Large intestine (tissue), 3 donors: ENCODE measurements at regions not wholly inside any gene's neighbourhood (a gene's known extent, or its start where the extent isn't known, plus 50 kb on each side); places are given as distances from the start of the nearest gene placed in this dataset.

Experiments
- DNase-seq, 2 donors: peaks; one replicate each; pipeline versions ENCODE4 v3.0.0 to v3.0.0-alpha.2; 2013
- H3K27ac ChIP-seq: one replicate; pipeline ENCODE4 v1.5.1; 2013; ENCODE audit warnings: low read length
- H3K27me3 ChIP-seq: 2 replicates; pipeline ENCODE4 v1.6.1; 2013; ENCODE audit warnings: low read length; ENCODE audit not compliant: control insufficient read depth, insufficient read depth
- H3K36me3 ChIP-seq: 2 replicates; pipeline ENCODE4 v1.6.1; 2013; ENCODE audit warnings: low read length; ENCODE audit not compliant: control insufficient read depth, insufficient read depth
- H3K4me1 ChIP-seq: one replicate; pipeline ENCODE4 v1.6.1; 2013; ENCODE audit warnings: low read length; ENCODE audit not compliant: control insufficient read depth, insufficient read depth
- H3K4me3 ChIP-seq: one replicate; pipeline ENCODE4 v1.5.1; 2013; ENCODE audit warnings: low read length
- H3K9me3 ChIP-seq: one replicate; pipeline ENCODE4 v1.6.1; 2013; ENCODE audit warnings: mild to moderate bottlenecking, low read depth, low read length, moderate library complexity; ENCODE audit not compliant: control insufficient read depth
- WGBS: methylation state at CpG from one replicate; pipeline ENCODE4 v1.1.5; 2013; ENCODE audit warnings: low lambda C conversion rate; ENCODE audit not compliant: insufficient coverage; 5-methylcytosine and 5-hydroxymethylcytosine counted together

- 0% methylated on average over 1 of the region's 3 CpGs for WGBS
- Histone ChIP-seq H3K27me3 (no peaks in the 10 kb centered on the region), H3K27ac (peak overlapping the region; percentile 63), H3K9me3 (peaks cover 3% of the 10 kb centered on the region), H3K36me3 (no peaks in the 10 kb centered on the region), H3K4me3 (no peak overlapping the region), H3K4me1 (peaks cover 26% of the 10 kb centered on the region)
- DNase-seq = peak in 1 of 2 donors; percentile 30
Measured at GRCh38 chr2:121976926-121977325, 221.5 kb downstream of the TSN start.

- Histone ChIP-seq H3K4me1 (peaks cover 26% of the 10 kb centered on the region), H3K27me3 (no peaks in the 10 kb centered on the region), H3K27ac (no peak overlapping the region), H3K4me3 (no peak overlapping the region), H3K9me3 (peaks cover 3% of the 10 kb centered on the region), H3K36me3 (no peaks in the 10 kb centered on the region)
- DNase-seq = no peak
- no CpG with 5 or more reads among the region's 3 CpGs for WGBS
Measured at GRCh38 chr2:121977326-121977725, 221.9 kb downstream of the TSN start.

- H3K9me3 ChIP-seq = no peaks in the 10 kb centered on the region
- no CpG with 5 or more reads among the region's 3 CpGs for whole genome bisulfite sequencing
Measured at GRCh38 chr2:121992700-121993099, 237.2 kb downstream of the TSN start.

GRCh38 chr2:121993682-121994081, 238.2 kb downstream of the TSN start:
- Histone ChIP-seq H3K36me3 (no peaks in the 10 kb centered on the region), H3K27me3 (no peaks in the 10 kb centered on the region), H3K27ac (no peak overlapping the region), H3K4me3 (no peak overlapping the region), H3K9me3 (no peaks in the 10 kb centered on the region), H3K4me1 (no peaks in the 10 kb centered on the region)
- WGBS = 100% methylated on average over 1 of the region's 5 CpGs
- DNase-seq = no peak

More at GRCh38 chr2:121992700-121993099, 237.2 kb downstream of the TSN start:
- Histone ChIP-seq H3K36me3 (no peaks in the 10 kb centered on the region), H3K4me3 (no peak overlapping the region), H3K4me1 (no peaks in the 10 kb centered on the region), H3K27me3 (no peaks in the 10 kb centered on the region), H3K27ac (no peak overlapping the region)
- no peak for DNase-seq

- Histone ChIP-seq H3K4me3 (no peak overlapping the region), H3K36me3 (no peaks in the 10 kb centered on the region), H3K27me3 (no peaks in the 10 kb centered on the region), H3K4me1 (no peaks in the 10 kb centered on the region), H3K9me3 (no peaks in the 10 kb centered on the region), H3K27ac (no peak overlapping the region)
- 100% methylated on average over 1 of the region's 3 CpGs for WGBS
- no peak for DNase-seq
Measured at GRCh38 chr2:121994238-121995206, 239.1 kb downstream of the TSN start.

GRCh38 chr2:121998751-121999150, 243.3 kb downstream of the TSN start:
- no peak for DNase-seq
- WGBS = no CpG with 5 or more reads among the region's 4 CpGs
- no peak overlapping the region for H3K4me3 ChIP-seq
- peaks cover 2% of the 10 kb centered on the region for H3K9me3 ChIP-seq
- H3K36me3 ChIP-seq = no peaks in the 10 kb centered on the region
- no peaks in the 10 kb centered on the region for H3K27me3 ChIP-seq
- H3K4me1 ChIP-seq = no peaks in the 10 kb centered on the region
- no peak overlapping the region for H3K27ac ChIP-seq

GRCh38 chr2:121999264-121999663, 243.8 kb downstream of the TSN start:
- no peak overlapping the region for H3K27ac ChIP-seq
- H3K9me3 ChIP-seq = peaks cover 2% of the 10 kb centered on the region
- H3K27me3 ChIP-seq = no peaks in the 10 kb centered on the region
- H3K4me3 ChIP-seq = no peak overlapping the region
- H3K4me1 ChIP-seq = no peaks in the 10 kb centered on the region
- WGBS = no CpG with 5 or more reads among the region's 6 CpGs
- peak in 1 of 2 donors; percentile 35 for DNase-seq
- H3K36me3 ChIP-seq = no peaks in the 10 kb centered on the region

GRCh38 chr2:122000556-122001340, 245.3 kb downstream of the TSN start:
- H3K27ac ChIP-seq = no peak overlapping the region
- WGBS = no CpG with 5 or more reads among the region's 21 CpGs
- peaks cover 2% of the 10 kb centered on the region for H3K9me3 ChIP-seq
- H3K4me1 ChIP-seq = no peaks in the 10 kb centered on the region
- DNase-seq = no peak
- no peak overlapping the region for H3K4me3 ChIP-seq
- no peaks in the 10 kb centered on the region for H3K36me3 ChIP-seq
- no peaks in the 10 kb centered on the region for H3K27me3 ChIP-seq

GRCh38 chr2:122001441-122001874, 246.0 kb downstream of the TSN start:
- Histone ChIP-seq H3K9me3 (peaks cover 2% of the 10 kb centered on the region), H3K4me1 (no peaks in the 10 kb centered on the region), H3K27me3 (no peaks in the 10 kb centered on the region), H3K4me3 (no peak overlapping the region), H3K27ac (no peak overlapping the region), H3K36me3 (no peaks in the 10 kb centered on the region)
- WGBS = no CpG with 5 or more reads among the region's 7 CpGs
- no peak for DNase-seq

GRCh38 chr2:122003196-122003940, 247.9 kb downstream of the TSN start:
- DNase-seq = no peak
- H3K27ac ChIP-seq = no peak overlapping the region
- peaks cover 2% of the 10 kb centered on the region for H3K27me3 ChIP-seq
- H3K9me3 ChIP-seq = peaks cover 2% of the 10 kb centered on the region
- no peak overlapping the region for H3K4me3 ChIP-seq
- no peaks in the 10 kb centered on the region for H3K36me3 ChIP-seq
- WGBS = 80% methylated on average over 1 of the region's 11 CpGs
- no peaks in the 10 kb centered on the region for H3K4me1 ChIP-seq
